Liver (tissue), 2 donors: ENCODE measurements at regions not wholly inside any gene's neighbourhood (a gene's known extent, or its start where the extent isn't known, plus 50 kb on each side); places are given as distances from the start of the nearest gene placed in this dataset.

Source experiments
- CTCF ChIP-seq: fragments of 150-350 bp; IDR thresholded peaks from 2 replicates; pipeline ENCODE4 v1.5.1; 2017; ENCODE audit warnings: improper control_type of control experiment, low read depth, low read length; ENCODE audit not compliant: missing input control
- ZBTB33 ChIP-seq: IDR thresholded peaks from 2 replicates; pipeline ENCODE4 v1.6.1; 2016; ENCODE audit warnings: antibody characterized with exemption
- donor health status: healthy.

GRCh38 chr20:10915815-10916214 is 242.0 kb upstream of the JAG1 start:
- no peak for TF ChIP-seq ZBTB33
- TF ChIP-seq CTCF, result no peak
